Epithelial cell of proximal tubule (primary cell): ENCODE measurements at regions not wholly inside any gene's neighbourhood (a gene's known extent, or its start where the extent isn't known, plus 50 kb on each side); places are given as distances from the start of the nearest gene placed in this dataset.

Experiments used
- DNase-seq: peaks from one replicate; pipeline ENCODE4 v3.0.0-alpha.2; 2011; ENCODE audit warnings: low read depth
- H3K4me3 ChIP-seq: 2 replicates; pipeline ENCODE4 v1.5.1; 2011; ENCODE audit warnings: low read depth, mild to moderate bottlenecking, low read length
- CTCF ChIP-seq: conservative IDR thresholded peaks from 2 replicates; pipeline ENCODE4 v1.5.1; 2012; ENCODE audit warnings: low read depth, mild to moderate bottlenecking, low read length

GRCh38 chr17:63125987-63126386 lies 160.0 kb downstream of the TANC2 start:
- no peak overlapping the region for H3K4me3 ChIP-seq
- no peak for TF ChIP-seq CTCF
- DNase-seq, result no peak

- no peak overlapping the region for H3K4me3 ChIP-seq
- DNase-seq, result no peak
- no peak for TF ChIP-seq CTCF
Observed at GRCh38 chr17:63126607-63127006, 160.6 kb downstream of the TANC2 start.

GRCh38 chr17:63132459-63132911 lies 166.4 kb downstream of the TANC2 start:
- no peak overlapping the region for H3K4me3 ChIP-seq
- DNase-seq, result no peak
- TF ChIP-seq CTCF, result no peak

GRCh38 chr17:63133491-63133890 lies 167.5 kb downstream of the TANC2 start:
- DNase-seq, result no peak
- no peak for TF ChIP-seq CTCF
- no peak overlapping the region for H3K4me3 ChIP-seq

- no peak for TF ChIP-seq CTCF
- H3K4me3 ChIP-seq, result no peak overlapping the region
- DNase-seq, result no peak
Observed at GRCh38 chr17:63134867-63135266, 168.8 kb downstream of the TANC2 start.

- TF ChIP-seq CTCF, result no peak
- no peak overlapping the region for H3K4me3 ChIP-seq
- DNase-seq, result no peak
Observed at GRCh38 chr17:63136369-63137012, 170.5 kb downstream of the TANC2 start.

GRCh38 chr17:63137163-63137562 lies 171.1 kb downstream of the TANC2 start:
- no peak overlapping the region for H3K4me3 ChIP-seq
- DNase-seq, result no peak

More at GRCh38 chr17:63137163-63137562, 171.1 kb downstream of the TANC2 start:
- TF ChIP-seq CTCF, result no peak
